ENCODE measurements at regions not wholly inside any gene's neighbourhood (a gene's known extent, or its start where the extent isn't known, plus 50 kb on each side); places are given as distances from the start of the nearest gene placed in this dataset.
A peak's percentile ranks its signal among the peaks of the same experiment; 100 is the strongest.

DNA sequence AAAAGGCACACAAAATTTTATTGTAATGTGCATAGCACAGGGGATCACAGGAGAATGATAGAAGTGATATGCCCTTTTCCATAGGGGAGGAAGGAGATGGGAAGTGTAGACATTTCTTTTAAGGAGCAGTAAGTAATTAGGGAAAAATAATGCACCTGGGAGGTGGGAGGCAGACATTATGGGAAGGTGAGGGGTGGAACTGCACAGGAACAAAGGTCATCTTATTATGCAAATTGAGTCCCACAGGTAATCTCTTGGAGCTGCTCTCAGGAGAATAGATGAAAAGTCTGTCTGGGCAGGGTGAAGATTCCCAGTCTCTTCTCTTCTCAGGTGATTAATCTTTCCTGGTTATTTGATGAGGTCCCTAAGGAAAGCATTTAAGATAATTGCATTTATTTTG is 331.5 kb downstream of the ENC1 start:
- no peak for DNase-seq

DNA sequence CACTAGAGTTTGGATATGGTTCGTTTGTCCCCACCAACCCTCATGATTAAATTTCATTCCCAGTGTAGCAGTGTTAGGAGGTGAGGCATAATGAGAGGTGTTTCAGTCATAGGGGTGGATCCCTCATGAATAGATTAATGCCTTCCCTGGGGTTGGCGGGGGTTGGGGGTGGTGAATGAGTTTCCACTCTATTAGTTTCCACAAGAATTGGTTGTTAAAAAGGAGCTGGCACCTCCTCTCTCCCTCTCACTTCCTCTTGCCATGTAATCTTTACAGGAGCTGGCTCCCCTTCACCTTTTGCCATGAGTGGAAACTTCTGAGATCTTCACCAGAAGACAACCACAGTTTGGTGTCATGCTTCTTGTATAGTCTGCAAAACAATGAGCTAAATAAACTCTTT is 333.7 kb downstream of the ENC1 start:
- DNase-seq, result no peak

DNA sequence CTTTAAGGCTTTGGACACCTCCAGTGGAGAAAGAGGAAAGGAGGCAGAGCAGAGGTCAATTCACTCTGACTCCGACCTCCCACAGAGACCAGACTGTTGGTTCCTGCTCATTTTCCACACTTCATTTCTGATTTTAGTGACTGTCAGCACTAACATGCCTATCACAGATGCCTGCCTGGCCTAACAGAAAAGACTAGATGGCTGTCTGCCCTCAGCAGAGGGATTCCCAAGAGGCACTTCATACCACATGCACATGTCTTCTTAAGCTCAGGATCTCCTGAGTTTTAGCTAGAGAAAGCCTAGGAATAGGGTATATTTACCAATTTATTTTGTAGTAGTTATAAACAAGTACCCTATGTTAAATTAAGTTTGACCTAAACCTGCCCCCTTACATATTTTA is 336.0 kb downstream of the ENC1 start:
- no peak for DNase-seq

DNA sequence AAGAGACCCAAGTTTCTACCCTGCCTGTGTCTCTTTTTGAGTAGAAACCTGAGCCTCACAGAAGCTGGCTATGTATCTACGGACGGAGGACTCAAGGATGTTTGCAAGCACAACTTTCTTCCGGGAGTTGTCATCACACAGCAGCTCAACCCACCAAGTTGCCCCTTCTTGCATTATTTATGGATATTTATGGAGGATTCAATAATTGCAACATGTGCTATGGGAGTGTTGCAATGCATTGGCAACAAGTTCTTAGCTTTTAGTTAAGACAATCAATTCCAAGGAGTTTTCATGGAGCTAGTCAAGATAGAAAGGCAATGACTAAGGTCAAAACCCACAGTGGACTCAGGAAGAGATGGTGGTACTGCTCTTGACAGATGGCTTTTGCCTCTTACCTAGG is 336.9 kb downstream of the ENC1 start:
- DNase-seq, result no peak

DNA sequence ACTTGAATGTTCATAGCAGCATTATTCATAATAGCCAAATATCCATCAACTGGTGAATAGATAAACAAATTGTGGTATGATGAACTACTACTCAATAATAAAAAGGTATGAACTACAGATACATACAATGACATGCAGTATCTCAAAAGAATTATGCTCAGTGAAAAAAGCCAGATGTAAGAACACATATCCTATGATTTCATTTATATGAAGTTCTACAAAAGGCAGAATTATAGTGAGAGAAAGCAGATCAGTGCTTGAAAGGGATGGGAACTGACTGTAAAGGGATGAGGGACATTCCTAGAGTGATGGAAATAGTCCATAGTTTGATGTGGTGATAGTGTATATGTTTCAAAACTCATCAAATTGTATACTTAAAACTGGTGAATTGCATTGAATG is 339.0 kb downstream of the ENC1 start:
- DNase-seq, result no peak

DNA sequence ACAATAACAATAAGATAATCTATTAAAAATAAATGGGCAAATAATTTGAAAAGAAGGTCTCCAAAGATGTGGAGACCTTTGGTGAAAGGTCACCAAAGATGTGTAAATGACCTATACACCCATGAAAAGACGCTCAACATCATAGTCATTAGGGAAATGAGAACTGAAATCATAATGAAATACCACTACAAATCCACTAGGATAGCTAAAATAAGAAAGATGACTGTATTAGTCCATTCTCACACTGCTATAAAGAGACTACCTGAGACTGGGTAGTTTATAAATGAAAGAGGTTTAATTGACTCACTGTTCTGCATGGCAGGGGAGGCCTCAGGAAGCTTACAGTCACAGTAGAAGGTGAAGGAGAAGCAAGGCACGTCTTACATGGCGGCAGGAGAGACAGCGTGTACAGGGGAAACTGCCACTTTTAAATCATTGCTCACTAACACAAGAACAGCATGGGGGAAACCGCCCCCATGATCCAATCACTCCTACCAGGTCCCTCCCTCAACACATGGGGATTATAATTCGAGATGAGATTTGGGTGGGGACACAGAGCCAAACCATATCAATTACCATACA is 339.6 kb downstream of the ENC1 start:
- DNase-seq, result no peak

DNA sequence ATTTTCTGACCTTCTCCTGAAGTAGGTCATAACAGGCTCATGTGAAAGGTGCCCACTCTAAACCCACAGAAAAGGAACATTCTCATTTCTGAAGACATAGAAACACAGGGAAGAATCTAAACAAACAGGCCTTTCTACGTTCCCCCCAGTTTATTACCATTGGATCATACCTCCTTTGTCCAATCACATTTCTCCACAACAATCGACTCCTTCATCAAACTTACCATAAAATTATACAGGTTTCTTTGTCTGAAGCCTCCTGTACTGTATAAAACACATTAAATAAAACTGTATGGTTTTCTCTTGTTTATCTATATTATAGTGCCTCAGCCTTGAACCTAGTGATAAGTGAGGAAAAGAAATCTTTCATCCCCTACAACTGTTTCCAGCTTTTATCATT is 340.7 kb downstream of the ENC1 start:
- no peak for DNase-seq

DNA sequence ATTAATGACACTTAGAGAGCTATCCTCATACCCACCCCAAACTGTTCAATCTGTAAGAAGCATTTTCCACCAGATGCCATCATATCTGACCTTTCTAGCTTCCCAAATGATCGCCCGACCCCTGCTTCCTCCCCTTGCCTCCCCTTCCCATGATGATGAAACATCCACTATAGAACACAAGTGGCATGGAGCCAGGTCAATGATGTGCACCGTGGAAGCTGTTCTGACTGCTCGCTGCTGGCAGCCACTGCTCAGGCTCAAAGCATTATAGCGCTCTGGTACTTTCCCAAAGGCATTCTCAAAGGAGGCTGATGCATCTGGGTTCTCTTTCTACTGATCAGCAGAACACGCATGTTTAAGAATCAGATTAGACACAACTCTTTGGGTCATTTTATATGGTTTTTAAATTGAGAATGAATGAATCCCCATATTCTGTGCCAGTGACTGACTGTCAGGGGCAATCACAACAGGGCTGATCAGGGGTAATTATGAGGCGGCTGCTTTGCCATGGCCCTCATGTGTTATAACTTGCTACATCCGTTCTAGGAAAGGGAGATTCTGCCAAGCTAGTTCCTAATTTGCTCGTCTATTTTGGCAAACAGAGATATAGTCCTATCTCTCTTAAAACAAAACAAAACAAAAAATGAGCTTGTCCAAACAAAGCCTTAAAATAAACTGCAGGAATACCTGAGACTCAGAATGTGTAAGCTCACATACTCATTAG is 343.7 kb downstream of the ENC1 start:
- DNase-seq, result peak; percentile 35

DNA sequence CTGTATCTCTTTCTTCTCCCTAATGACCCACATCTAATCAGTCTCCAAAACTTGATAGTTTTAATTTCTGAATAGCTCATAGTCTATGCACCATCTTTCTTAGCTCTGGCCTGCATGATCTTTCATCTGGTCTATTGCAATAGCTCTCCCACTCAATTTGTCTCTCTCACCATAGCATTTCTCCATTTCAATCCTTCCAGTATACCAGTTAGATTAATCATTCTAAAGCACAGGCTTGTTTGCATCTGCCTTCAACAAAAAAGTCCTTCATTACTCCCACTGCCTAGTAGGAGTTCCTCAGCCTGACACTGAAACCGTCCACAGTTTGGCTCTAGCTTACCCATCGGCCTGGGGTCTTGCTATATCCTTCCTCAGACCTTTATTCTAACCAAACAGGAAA is 344.9 kb downstream of the ENC1 start:
- no peak for DNase-seq

DNA sequence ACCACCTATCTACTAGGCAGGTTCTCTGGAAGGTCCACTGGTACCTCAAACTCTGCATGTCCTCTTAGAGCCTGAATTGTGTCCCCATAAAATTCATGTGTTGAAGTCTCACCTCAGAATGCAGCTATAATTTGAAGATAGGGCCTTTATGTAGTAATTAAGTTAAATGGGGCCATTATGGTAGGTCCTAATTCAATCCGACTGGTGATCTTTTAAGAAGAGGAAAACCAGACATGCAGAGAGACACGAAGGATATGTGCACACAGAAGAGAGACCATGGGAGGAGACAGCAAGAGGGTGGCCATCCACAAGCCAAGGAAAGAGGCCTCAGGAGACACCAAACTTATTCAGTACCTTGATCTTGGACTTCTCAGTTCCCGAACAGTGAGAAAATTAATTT is 345.4 kb downstream of the ENC1 start:
- DNase-seq, result no peak

DNA sequence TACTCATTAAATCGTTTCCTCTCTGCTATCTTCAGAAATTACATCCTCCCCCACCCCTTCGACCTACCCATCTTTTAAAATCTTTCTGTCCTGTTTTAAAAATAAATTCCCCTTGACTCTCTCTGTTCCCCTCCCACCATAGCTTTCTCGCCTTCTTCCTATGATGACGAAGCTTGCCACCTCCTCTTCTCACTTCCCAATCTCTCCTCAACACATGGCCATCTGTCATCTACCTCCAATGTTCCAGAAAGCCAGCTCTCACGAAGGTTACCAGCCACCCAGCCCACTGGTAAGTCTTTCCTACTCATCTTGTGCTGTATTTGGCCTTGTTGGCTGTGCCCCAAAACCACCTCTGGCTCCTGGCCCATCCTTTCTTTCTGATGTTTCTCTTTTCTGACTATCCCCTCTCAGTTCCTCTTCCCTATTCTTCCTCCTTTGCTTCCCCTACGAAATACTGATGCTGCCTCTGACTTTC is 346.3 kb downstream of the ENC1 start:
- no peak for DNase-seq

DNA sequence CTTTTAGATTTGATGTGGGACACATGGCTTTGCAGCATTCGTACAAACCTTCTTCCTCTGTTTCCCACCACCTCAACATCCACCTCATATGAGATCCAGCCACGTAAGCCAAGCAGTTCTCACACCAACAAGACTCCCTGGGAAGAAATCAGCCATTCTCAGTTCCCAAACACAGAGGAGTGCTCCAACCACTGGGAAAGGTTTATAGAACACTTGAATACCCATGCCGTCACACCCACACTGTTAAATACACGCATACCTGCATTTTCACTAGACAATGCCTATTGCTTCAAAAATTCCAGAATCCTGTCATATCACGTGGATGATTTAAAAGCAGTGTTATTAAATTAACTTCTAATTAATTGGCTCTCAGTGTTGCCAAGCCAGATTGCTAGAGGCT is 347.3 kb downstream of the ENC1 start:
- no peak for DNase-seq

DNA sequence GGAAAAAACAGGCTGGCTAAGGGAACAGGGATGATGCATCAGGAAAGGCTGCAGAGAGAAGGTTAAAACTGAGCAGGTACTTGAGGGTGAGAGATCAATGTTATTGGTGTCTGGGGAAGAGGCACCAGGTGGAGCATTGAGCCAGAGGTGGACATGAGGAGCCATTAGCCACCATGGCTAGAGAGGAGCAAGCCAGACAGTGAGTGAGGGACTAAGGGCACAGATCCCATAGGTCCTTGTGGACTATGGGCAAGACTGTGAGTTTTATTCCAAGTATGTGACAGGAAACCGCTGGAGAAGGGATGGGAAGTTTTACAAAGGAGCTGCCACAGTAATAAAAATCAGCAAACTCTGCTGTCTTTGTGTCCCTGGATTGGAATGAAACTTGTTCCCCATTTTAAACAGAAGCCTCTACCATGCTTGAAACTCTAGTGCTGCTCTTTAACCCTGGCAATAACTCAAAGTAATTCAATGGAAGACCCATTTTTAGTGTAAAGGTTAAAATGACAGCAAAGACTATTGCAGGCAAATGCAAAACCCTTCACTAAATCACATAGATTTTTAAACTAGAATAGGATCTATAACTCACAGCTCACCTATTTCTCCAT is 349.8 kb downstream of the ENC1 start:
- no peak for DNase-seq

DNA sequence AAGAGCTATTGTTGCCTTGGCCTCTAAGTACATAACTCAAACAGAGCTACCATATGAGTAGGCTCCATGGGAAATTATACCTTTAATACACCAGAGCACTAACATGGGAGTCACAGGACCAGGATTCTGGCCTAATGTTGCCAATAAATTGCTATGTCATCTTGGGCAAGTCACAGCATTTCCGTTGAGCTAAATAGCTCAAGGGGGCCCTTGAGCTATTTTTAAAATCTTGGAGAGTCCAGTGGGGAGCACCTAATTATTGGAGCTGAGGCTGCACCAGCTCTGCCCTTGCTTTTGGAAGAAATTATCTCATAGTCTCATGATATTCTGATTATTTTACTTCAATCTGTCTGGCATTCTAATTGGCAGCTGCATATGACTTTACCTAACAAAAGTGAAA is 350.8 kb downstream of the ENC1 start:
- DNase-seq, result no peak

DNA sequence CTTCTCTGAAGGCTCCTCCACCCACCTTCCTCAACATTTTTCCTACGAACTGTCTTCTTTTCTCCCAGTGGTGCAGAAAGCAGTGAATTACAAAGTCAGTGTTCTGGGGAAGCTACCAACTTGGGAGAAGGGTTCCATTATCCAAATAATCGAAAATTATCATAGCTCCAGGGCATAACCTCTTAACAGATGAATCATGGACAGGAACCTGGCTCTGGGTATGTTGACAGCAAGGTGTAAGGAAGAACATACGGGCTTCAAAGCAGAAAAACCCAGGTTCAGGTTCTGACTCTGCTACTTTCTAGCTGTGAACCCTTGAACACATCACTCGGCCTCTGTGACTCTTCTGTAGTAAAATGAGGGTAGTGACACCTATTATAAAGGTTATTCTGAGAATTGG is 351.3 kb downstream of the ENC1 start:
- no peak for DNase-seq

DNA sequence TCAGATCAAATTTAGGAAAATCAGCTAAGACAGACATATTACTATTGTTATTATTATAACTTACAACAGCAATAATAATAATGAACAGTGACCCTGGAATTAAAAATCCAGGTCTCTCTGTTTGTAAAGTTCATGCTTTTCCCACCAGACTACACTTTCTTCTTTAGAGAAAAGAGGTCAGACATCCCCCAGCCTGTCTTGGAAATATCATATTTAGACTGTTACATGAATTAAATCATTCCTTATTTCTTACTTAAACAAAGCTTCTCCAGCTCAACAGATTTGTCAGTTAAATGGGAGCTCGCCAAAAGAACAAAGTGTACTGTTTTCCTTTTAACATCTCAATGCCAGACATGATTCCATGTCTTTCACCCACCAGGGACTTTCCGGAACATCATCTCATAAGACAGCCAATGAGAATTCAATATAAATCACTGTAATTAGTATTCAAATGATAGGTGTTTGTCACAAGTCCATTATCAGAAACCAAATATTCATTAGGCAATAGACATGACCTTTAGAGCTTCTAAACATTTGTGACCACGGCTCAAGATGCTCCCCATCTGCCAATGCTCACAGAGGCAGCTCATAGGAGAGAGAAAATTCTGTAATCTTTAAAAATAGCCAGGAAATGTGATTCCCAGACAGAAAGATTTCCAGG is 351.9 kb downstream of the ENC1 start:
- DNase-seq, result no peak

DNA sequence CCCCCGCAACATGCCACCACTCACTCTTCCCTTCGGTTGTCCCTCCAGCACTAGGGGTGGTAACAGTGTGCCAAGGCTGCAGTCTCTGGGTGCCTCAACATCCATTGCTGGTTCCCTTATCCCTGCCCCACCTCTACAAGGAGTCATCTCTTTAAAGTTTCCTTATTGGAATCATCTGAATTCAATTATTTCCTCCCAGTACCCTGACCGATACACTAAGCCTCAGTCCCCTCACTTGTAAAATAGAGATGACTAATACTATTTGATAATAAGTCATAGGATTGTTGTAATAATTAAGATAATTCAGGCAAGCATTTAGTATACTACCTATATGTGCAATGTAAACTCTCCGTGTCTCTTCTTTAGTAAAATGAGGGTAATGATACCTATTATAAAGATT is 352.5 kb downstream of the ENC1 start:
- no peak for DNase-seq

DNA sequence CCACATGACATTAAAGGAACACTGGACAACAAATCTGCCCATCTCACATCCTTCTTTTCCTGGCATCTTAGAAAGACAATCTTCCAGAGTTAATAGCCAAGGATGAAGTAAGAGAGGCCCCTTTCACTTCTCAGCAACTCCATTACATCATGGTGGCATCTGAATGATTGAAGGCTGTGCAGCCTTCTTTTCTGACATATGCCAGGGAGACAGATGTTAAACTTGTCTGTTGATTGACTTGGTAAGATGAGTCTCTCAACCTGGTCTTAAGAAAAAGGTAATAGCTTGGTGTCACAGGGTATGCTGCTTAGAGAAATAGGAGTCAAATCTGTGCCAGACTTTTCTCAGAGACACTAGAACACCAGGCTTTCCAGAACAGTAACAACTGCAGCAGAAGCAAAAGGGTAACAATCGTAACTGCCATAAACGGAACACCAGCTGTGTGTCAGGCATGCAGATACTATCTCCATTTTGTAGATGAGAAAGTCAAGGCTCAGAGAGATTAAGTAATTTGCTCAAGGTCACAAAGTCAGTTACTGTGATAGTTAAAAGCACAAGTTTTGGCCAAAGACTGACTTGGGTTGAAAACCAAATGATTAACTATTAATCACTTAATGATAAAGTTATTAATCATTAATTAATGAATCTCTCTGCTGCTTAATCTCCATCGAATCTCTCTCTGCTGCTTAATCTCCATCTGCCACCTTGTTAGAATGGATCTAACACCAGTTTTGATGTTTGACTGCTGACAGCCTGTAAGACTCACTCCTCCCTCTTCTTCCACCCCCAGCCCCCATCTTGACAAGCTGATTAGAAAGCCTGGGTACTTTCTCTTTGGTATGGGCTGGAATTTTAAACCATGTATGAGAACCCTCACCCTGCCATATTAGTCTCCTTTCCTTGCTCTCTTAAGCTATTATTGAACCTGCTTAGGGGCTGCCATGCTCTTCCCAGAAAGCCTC is 353.5 kb downstream of the ENC1 start:
- no peak for DNase-seq

DNA sequence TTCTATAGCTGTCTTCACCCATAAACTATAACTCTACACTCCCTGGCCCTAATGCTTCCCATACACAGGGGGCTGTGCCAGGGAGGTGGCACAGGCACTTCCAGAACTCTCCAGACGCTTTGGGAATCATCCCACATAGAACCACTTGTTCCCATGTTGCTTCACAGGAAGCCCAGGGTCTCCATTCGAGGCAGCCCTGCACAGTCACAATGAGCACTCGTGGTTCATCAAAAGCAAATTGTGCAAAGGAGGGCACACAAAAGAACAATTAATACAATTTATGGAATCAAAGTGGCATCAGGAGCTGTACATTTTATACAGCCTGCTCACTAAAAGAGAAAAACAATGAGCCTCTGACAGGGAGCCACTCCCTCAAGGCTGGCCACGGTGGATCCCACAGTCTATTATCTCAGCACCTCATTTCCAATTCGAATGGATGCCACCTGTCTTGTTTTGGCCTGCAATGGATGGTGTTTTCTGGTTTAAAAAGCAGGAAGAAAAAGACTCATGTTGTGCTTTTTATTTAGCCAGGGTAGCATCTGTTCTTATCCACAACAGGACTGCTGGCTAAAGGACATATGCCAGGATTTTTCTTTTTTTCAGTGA is 354.8 kb downstream of the ENC1 start:
- DNase-seq, result no peak

DNA sequence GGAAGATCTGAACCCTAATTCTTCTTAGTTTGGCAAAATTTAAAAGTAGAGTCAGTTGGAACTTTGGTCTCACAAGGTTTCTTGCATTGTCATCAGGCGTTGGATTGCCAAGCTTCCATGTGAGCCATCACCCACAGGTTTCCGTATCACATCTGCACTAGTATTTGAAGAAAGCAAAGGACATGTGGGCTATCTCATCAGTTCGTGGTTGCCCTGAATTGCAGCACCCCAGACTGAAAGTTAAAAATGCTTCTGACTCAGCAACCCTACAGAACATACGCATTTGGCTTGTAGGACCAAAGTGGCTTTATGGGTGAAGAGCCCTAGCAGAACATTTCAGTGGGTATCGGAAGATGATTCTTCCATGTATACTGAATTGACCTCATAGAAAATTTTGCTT is 358.0 kb downstream of the ENC1 start:
- DNase-seq, result no peak

DNA sequence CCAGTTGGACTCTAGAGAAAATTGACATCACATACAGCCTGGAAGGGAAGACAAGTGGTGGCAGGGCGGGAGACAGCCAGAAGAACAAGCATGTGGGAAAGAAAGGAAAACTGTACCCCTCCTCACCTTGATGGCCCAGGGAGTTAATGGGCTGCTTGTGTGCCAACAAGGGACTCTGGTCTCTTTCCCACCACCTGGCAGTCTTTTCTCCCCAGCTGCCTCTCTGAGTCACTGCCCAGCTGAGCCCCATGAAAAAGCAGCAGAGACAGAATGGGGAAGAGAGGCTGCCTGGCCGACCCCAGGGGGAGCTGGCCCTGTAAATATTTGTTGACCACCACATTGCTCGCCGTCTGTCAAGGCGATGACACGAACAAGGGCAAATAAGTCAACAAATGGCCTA is 359.4 kb downstream of the ENC1 start:
- no peak for DNase-seq

DNA sequence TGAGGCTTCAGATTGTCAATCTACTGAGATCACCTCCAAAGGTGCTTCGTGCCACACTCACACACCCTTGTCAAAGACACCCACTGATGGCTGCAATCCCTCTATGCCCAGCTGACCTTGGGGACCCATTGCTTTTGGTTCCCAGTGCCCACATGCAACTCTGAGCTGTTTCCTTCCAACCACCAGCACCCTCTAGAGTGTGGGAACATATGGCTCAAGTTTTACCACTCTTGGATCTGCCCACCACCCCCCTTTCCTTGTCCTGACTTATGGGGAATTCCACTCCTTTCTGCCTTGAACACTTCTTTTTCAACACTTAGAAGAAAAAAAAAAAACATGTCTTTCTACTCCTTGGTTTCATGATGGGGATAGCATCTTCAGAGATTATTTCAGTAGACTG is 360.2 kb downstream of the ENC1 start:
- DNase-seq, result no peak

DNA sequence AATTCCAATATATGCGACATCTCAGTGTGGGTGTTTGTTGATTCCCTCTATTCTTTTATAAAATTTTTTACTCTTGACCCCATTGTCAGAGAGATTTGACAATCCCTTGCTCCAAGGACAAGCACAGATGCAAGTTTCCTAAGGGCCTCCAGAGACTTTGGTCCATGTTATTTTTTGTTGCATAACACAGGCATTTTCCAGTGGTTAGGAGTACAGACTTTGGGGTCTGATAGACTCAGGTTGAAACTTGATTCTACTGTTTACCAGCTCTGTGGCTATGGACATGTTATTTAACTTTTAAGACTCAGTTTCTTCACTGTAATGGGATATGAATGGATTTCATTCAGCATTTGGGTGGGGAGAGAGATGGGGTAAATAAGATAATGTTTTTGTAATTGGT is 361.3 kb downstream of the ENC1 start:
- no peak for DNase-seq
